GM23248 (cell line): ENCODE measurements at regions not wholly inside any gene's neighbourhood (a gene's known extent, or its start where the extent isn't known, plus 50 kb on each side); places are given as distances from the start of the nearest gene placed in this dataset.

Experiments used
- DNase-seq: peaks from one replicate; pipeline ENCODE4 v3.0.0-alpha.2; 2015
- H2AFZ ChIP-seq: fragments of 200-600 bp; sonication (generic); 2 replicates; pipeline ENCODE4 v1.6.1; 2016; ENCODE audit warnings: antibody characterized with exemption
- H3F3A ChIP-seq: fragments of 200-600 bp; sonication (generic); 2 replicates; pipeline ENCODE4 v1.6.1; 2016; ENCODE audit warnings: mild to moderate bottlenecking, antibody characterized with exemption, mixed run types; ENCODE audit not compliant: insufficient read depth
- H3K27ac ChIP-seq: fragments of 200-600 bp; sonication (generic); 2 replicates; pipeline ENCODE4 v1.5.1; 2016; ENCODE audit warnings: mild to moderate bottlenecking
- H3K27me3 ChIP-seq: fragments of 200-600 bp; sonication (generic); replicated peaks from 2 replicates; pipeline ENCODE4 v1.6.1; 2016; ENCODE audit warnings: mild to moderate bottlenecking; ENCODE audit not compliant: insufficient read depth
- H3K36me3 ChIP-seq: fragments of 200-600 bp; sonication (generic); 2 replicates; pipeline ENCODE4 v1.6.1; 2016; ENCODE audit warnings: low read depth, mild to moderate bottlenecking
- H3K4me1 ChIP-seq: fragments of 200-600 bp; sonication (generic); 2 replicates; pipeline ENCODE4 v1.6.1; 2016; ENCODE audit warnings: mild to moderate bottlenecking; ENCODE audit not compliant: insufficient read depth
- H3K4me2 ChIP-seq: fragments of 200-600 bp; sonication (generic); one replicate; pipeline ENCODE4 v1.6.1; 2016; ENCODE audit warnings: mild to moderate bottlenecking; ENCODE audit not compliant: unreplicated experiment
- H3K4me3 ChIP-seq: fragments of 200-600 bp; sonication (generic); 2 replicates; pipeline ENCODE4 v1.5.1; 2016; ENCODE audit warnings: mild to moderate bottlenecking
- H3K79me2 ChIP-seq: fragments of 200-600 bp; sonication (generic); 2 replicates; pipeline ENCODE4 v1.6.1; 2016; ENCODE audit warnings: mild to moderate bottlenecking; ENCODE audit not compliant: insufficient read depth
- H3K9ac ChIP-seq: fragments of 200-600 bp; sonication (generic); 2 replicates; pipeline ENCODE4 v1.6.1; 2016; ENCODE audit warnings: mild to moderate bottlenecking
- H3K9me2 ChIP-seq: fragments of 200-600 bp; sonication (generic); 2 replicates; pipeline ENCODE4 v1.6.1; 2016; ENCODE audit warnings: mixed run types, mild to moderate bottlenecking, moderate library complexity; ENCODE audit not compliant: insufficient read depth
- H3K9me3 ChIP-seq: fragments of 200-600 bp; sonication (generic); one replicate; pipeline ENCODE4 v1.6.1; 2017; ENCODE audit warnings: low read depth
- H4K20me1 ChIP-seq: fragments of 200-600 bp; sonication (generic); 2 replicates; pipeline ENCODE4 v1.6.0; 2016; ENCODE audit not compliant: insufficient read depth
- EZH2 ChIP-seq: fragments of 200-600 bp; sonication (generic); IDR thresholded peaks from 2 replicates; pipeline ENCODE4 v1.6.1; 2018; ENCODE audit warnings: antibody characterized with exemption, mild to moderate bottlenecking; ENCODE audit not compliant: insufficient read depth, poor library complexity, severe bottlenecking
- EZH2phosphoT487 ChIP-seq: fragments of 200-600 bp; sonication (generic); IDR thresholded peaks from 2 replicates; pipeline ENCODE4 v1.6.1; 2018; ENCODE audit warnings: antibody characterized with exemption, moderate library complexity, mild to moderate bottlenecking, low read depth; ENCODE audit not compliant: insufficient read depth
- WGBS, 2 experiments: methylation state at CpG; one replicate each; pipeline ENCODE4 v1.1.6; 2015 to 2017; ENCODE audit warnings: low lambda C conversion rate in 2 of 2, low coverage in 1 of 2; ENCODE audit errors: missing lambda C conversion rate in 2 of 2; 5-methylcytosine and 5-hydroxymethylcytosine counted together
- in situ Hi-C: fragments of 300-500 bp; cut with MboI; formaldehyde crosslinking; loops from 2 replicates; pipeline ENCODE4 v1.15.0; 2020

DNA sequence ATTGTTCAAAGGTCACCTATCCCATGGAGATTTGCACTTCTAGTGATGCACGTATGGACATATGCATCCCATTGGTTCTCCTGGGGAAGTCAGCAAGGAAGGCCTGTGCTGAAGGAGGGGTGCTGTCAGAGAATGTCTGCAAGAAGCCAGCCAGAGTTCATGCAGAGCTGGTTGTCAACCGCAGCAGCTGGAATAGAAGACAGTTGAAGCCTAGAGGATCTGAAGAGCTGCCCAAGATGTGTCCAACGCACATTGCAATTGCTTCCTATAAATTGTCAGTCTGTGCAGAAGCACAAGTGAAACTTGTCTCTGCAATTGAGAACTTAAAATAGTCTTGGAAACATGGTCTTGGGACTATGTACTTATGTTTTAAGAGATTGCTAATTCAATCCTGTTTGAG is 82.1 kb upstream of the CNTNAP4 start:
- TF ChIP-seq EZH2phosphoT487 = no peak
- no peak for TF ChIP-seq EZH2
- no peaks in the 10 kb centered on the region for H3K79me2 ChIP-seq

DNA sequence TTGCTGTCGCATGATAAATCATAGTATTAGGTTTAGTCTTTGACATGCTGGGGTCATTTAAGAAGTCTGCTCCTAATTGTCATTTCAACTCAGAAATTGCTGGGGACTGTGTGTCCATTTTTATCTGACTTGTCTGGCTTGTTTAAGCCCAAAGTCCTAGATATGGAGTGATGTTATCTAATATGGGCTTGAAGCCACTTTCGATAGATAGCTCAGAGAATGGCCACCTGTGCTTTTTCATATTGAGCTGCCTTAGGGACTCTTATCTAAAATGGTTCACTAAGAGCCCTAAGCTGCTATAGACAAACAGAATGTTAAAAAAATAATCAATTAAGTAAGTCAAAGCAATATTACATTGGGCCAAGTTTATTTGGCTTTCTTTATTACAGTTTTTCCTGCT is 81.6 kb upstream of the CNTNAP4 start:
- H3K9me3 ChIP-seq = no peaks in the 10 kb centered on the region
- H3K4me2 ChIP-seq = no peak overlapping the region
- H3K9me2 ChIP-seq = no peaks in the 10 kb centered on the region
- no peak overlapping the region for H3K9ac ChIP-seq
- no peak overlapping the region for H3K27ac ChIP-seq
- H4K20me1 ChIP-seq = no peaks in the 10 kb centered on the region
- no peaks in the 10 kb centered on the region for H3K79me2 ChIP-seq
- H3F3A ChIP-seq = no peaks in the 10 kb centered on the region
- no peaks in the 10 kb centered on the region for H3K36me3 ChIP-seq
- DNase-seq = no peak
- no peaks in the 10 kb centered on the region for H3K4me1 ChIP-seq
- H3K4me3 ChIP-seq = no peak overlapping the region
- 20 to 21% methylated on average over 2 of the region's 2 CpGs for WGBS, 2 experiments
- TF ChIP-seq EZH2phosphoT487 (no peak), EZH2 (no peak)
- H2AFZ ChIP-seq = no peak overlapping the region
- in situ Hi-C loops = no loop called here
- H3K27me3 ChIP-seq = no peaks in the 10 kb centered on the region

More for the DNA sequence above, 82.1 kb upstream of the CNTNAP4 start:
- WGBS, 2 experiments = 15 to 19% methylated on average over 3 of the region's 3 CpGs
- Histone ChIP-seq H2AFZ (no peak overlapping the region), H3F3A (no peaks in the 10 kb centered on the region), H3K4me2 (no peak overlapping the region), H3K27ac (no peak overlapping the region), H3K27me3 (no peaks in the 10 kb centered on the region), H3K9ac (no peak overlapping the region), H3K36me3 (no peaks in the 10 kb centered on the region), H3K4me1 (no peaks in the 10 kb centered on the region), H3K9me3 (no peaks in the 10 kb centered on the region), H3K9me2 (no peaks in the 10 kb centered on the region), H4K20me1 (no peaks in the 10 kb centered on the region), H3K4me3 (no peak overlapping the region)
- DNase-seq = no peak
- in situ Hi-C loops = no loop called here

GRCh38 chr16:76197900-76198299 is 79.3 kb upstream of the CNTNAP4 start:
- H3K27ac ChIP-seq = no peak overlapping the region
- no peak for DNase-seq
- H3K4me1 ChIP-seq = no peaks in the 10 kb centered on the region
- no peaks in the 10 kb centered on the region for H3F3A ChIP-seq
- WGBS, 2 experiments = 7 to 11% methylated on average over 1 of the region's 1 CpG
- in situ Hi-C loops = no loop called here
- no peak overlapping the region for H3K9ac ChIP-seq
- H3K36me3 ChIP-seq = no peaks in the 10 kb centered on the region
- H3K27me3 ChIP-seq = no peaks in the 10 kb centered on the region
- no peak overlapping the region for H3K4me2 ChIP-seq
- no peak overlapping the region for H2AFZ ChIP-seq
- no peaks in the 10 kb centered on the region for H3K9me2 ChIP-seq
- TF ChIP-seq EZH2phosphoT487 (no peak), EZH2 (no peak)
- H3K9me3 ChIP-seq = no peaks in the 10 kb centered on the region
- no peaks in the 10 kb centered on the region for H4K20me1 ChIP-seq
- H3K79me2 ChIP-seq = no peaks in the 10 kb centered on the region
- H3K4me3 ChIP-seq = no peak overlapping the region

DNA sequence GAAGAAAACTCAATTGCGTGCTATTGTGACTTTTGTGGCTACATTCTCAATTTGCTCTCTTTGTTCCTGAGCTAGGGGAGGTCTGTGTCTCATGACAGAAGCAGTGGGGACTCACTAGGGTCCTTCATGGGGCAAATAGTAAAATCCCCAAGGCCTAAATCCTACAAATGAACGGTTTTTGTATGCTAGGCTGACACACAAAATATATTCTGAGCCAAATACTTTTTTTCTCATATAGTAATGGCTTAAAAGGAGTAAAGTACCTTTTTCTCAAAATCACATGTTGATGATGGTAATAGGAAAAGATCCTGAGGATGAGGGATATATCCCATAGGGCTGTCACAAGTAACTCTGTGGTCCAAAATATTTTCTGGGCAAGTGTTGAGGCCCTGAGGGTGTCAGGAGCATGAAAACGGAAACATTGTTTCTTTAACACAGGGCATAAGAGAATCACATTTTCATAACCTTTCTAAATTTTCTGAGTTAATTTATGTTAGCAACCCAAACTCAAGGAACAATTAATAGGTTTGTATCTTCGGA is 77.5 kb upstream of the CNTNAP4 start:
- H3K4me1 ChIP-seq = no peaks in the 10 kb centered on the region
- WGBS, 2 experiments = 15 to 18% methylated on average over 4 of the region's 4 CpGs
- H3K36me3 ChIP-seq = no peaks in the 10 kb centered on the region
- H3K27me3 ChIP-seq = no peaks in the 10 kb centered on the region
- in situ Hi-C loops = no loop called here
- H3K9me2 ChIP-seq = no peaks in the 10 kb centered on the region
- H4K20me1 ChIP-seq = no peaks in the 10 kb centered on the region
- H3K27ac ChIP-seq = no peak overlapping the region
- no peak overlapping the region for H3K9ac ChIP-seq
- no peak overlapping the region for H3K4me3 ChIP-seq
- no peaks in the 10 kb centered on the region for H3F3A ChIP-seq
- no peaks in the 10 kb centered on the region for H3K79me2 ChIP-seq
- no peak for DNase-seq
- H2AFZ ChIP-seq = no peak overlapping the region
- H3K4me2 ChIP-seq = no peak overlapping the region
- no peak for TF ChIP-seq EZH2phosphoT487
- no peak for TF ChIP-seq EZH2
- H3K9me3 ChIP-seq = no peaks in the 10 kb centered on the region

DNA sequence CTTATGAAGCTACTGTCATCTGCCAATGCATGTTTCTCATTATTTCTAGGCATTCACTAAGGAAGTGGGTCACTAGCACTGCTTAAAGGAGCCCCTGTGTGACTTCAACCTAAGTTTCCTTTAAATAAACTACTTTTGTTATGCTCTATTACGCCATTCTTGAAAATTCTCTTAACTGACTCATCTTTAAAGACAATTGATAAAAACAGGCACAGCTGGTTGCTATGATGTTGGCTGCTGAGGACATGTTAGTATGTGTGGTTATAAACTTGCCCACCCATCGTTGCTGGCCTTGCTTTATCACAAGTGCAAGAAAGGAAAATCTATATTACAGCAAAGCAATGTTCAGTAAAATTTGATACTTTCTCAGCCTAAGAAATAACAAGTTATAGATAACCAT is 75.8 kb upstream of the CNTNAP4 start:
- Histone ChIP-seq H3K4me1 (no peaks in the 10 kb centered on the region), H3K9ac (no peak overlapping the region), H4K20me1 (no peaks in the 10 kb centered on the region), H3K27me3 (no peaks in the 10 kb centered on the region), H3K9me2 (no peaks in the 10 kb centered on the region), H3K79me2 (no peaks in the 10 kb centered on the region), H3K27ac (no peak overlapping the region), H3K4me3 (no peak overlapping the region), H3K4me2 (no peak overlapping the region), H2AFZ (no peak overlapping the region), H3K36me3 (no peaks in the 10 kb centered on the region), H3F3A (no peaks in the 10 kb centered on the region), H3K9me3 (no peaks in the 10 kb centered on the region)
- DNase-seq = no peak
- WGBS, 2 experiments = 18 to 30% methylated on average over 2 of the region's 2 CpGs
- TF ChIP-seq EZH2 = no peak
- TF ChIP-seq EZH2phosphoT487 = no peak
- in situ Hi-C loops = no loop called here
